Fibroblast of villous mesenchyme (primary cell): ENCODE measurements at regions not wholly inside any gene's neighbourhood (a gene's known extent, or its start where the extent isn't known, plus 50 kb on each side); places are given as distances from the start of the nearest gene placed in this dataset.

Experiments
- DNase-seq: peaks from one replicate; pipeline ENCODE4 v3.0.0-alpha.2; 2010; ENCODE audit warnings: low read depth
- H3K4me3 ChIP-seq: 2 replicates; pipeline ENCODE4 v1.5.1; 2011; ENCODE audit warnings: low read depth, mild to moderate bottlenecking, low read length
- CTCF ChIP-seq: IDR thresholded peaks from 2 replicates; pipeline ENCODE4 v1.5.1; 2012; ENCODE audit warnings: low read depth, mild to moderate bottlenecking, low read length; ENCODE audit not compliant: insufficient read depth

- no peak for TF ChIP-seq CTCF
- DNase-seq = no peak
- H3K4me3 ChIP-seq = no peak overlapping the region
Measured at GRCh38 chr2:9753665-9754531, 89.4 kb upstream of the TAF1B start.

- no peak for DNase-seq
- H3K4me3 ChIP-seq = no peak overlapping the region
- no peak for TF ChIP-seq CTCF
Measured at GRCh38 chr2:9754532-9754887, 88.8 kb upstream of the TAF1B start.

- no peak for DNase-seq
- TF ChIP-seq CTCF = no peak
- no peak overlapping the region for H3K4me3 ChIP-seq
Measured at GRCh38 chr2:9755008-9755407, 88.3 kb upstream of the TAF1B start.

- H3K4me3 ChIP-seq = no peak overlapping the region
- TF ChIP-seq CTCF = no peak
- no peak for DNase-seq
Measured at GRCh38 chr2:9755638-9756037, 87.6 kb upstream of the TAF1B start.

- TF ChIP-seq CTCF = no peak
- no peak overlapping the region for H3K4me3 ChIP-seq
- DNase-seq = no peak
Measured at GRCh38 chr2:9756692-9757250, 86.5 kb upstream of the TAF1B start.

- TF ChIP-seq CTCF = no peak
- H3K4me3 ChIP-seq = peak overlapping the region; percentile 40
- peak; percentile 35 for DNase-seq
Measured at GRCh38 chr2:9757501-9758264, 85.6 kb upstream of the TAF1B start.
